GM10248 (cell line): ENCODE measurements at regions not wholly inside any gene's neighbourhood (a gene's known extent, or its start where the extent isn't known, plus 50 kb on each side); places are given as distances from the start of the nearest gene placed in this dataset.

Source experiments
- CTCF ChIA-PET: fragments of 300-600 bp; sonication (Branson Sonifier 250); formaldehyde crosslinking; extraction: SDS; loops from one replicate; lab custom pipeline; 2021; ENCODE audit warnings: antibody characterized with exemption; lab: Yijun Ruan, JAX
- POLR2A ChIA-PET: fragments of 350-650 bp; sonication (Branson Sonifier 250); formaldehyde crosslinking; extraction: SDS; loops from one replicate; lab custom pipeline; 2020; ENCODE audit warnings: antibody characterized with exemption; lab: Yijun Ruan, JAX
- DNase-seq: peaks from one replicate; pipeline ENCODE4 v3.0.0; 2012; ENCODE audit errors: extremely low spot score
- CTCF ChIP-seq: IDR thresholded peaks from 2 replicates; pipeline ENCODE4 v1.5.1; 2012; ENCODE audit warnings: mild to moderate bottlenecking, low read depth; ENCODE audit errors: extremely low read depth, missing control alignments, control extremely low read depth

GRCh38 chr7:108815815-108816214, 246.1 kb downstream of the DNAJB9 start:
- DNase-seq: no peak
- POLR2A ChIA-PET: no interaction called here
- no peak for TF ChIP-seq CTCF
- CTCF ChIA-PET: interaction anchor here (1.2 kb wide), 1 partner anchor 12 kb away, joined by 4 read pairs; no protein-coding TSS in a partner anchor

- POLR2A ChIA-PET: no interaction called here
- no peak for DNase-seq
- no peak for TF ChIP-seq CTCF
- CTCF ChIA-PET: interaction anchor here (3.1 kb wide), 1 partner anchor 10 kb away, joined by 14 read pairs; no protein-coding TSS in a partner anchor
Observed at GRCh38 chr7:108818742-108819141, 249.1 kb downstream of the DNAJB9 start.

- POLR2A ChIA-PET: no interaction called here
- CTCF ChIA-PET: no interaction called here
- no peak for TF ChIP-seq CTCF
- no peak for DNase-seq
Observed at GRCh38 chr7:108824840-108825580, 255.3 kb downstream of the DNAJB9 start.

GRCh38 chr7:108825581-108825909, 255.9 kb downstream of the DNAJB9 start:
- DNase-seq: no peak
- POLR2A ChIA-PET: no interaction called here
- no peak for TF ChIP-seq CTCF
- CTCF ChIA-PET: no interaction called here

GRCh38 chr7:108836256-108836655, 266.6 kb downstream of the DNAJB9 start:
- TF ChIP-seq CTCF: no peak
- ChIA-PET POLR2A (no interaction called here), CTCF (no interaction called here)
- DNase-seq: no peak

- POLR2A ChIA-PET: no interaction called here
- CTCF ChIA-PET: interaction anchor here (1.1 to 2.3 kb wide), 2 partner anchors 9 to 27 kb away, joined by 3 to 9 read pairs; no protein-coding TSS in a partner anchor
- DNase-seq: no peak
- no peak for TF ChIP-seq CTCF
Observed at GRCh38 chr7:108838198-108838597, 268.5 kb downstream of the DNAJB9 start.
